ENCODE measurements at regions not wholly inside any gene's neighbourhood (a gene's known extent, or its start where the extent isn't known, plus 50 kb on each side); places are given as distances from the start of the nearest gene placed in this dataset.

- no peak for DNase-seq
These were observed 183.4 kb downstream of the SH2D1A start for GRCh38 chrX:124529786-124530185.

- DNase-seq: peak; percentile 16
These were observed 184.4 kb downstream of the SH2D1A start for GRCh38 chrX:124530803-124531202.

GRCh38 chrX:124534536-124534935 is 188.2 kb downstream of the SH2D1A start:
- DNase-seq: no peak

- DNase-seq: no peak
These were observed 194.1 kb downstream of the SH2D1A start for GRCh38 chrX:124540474-124540873.

- DNase-seq: no peak
These were observed 202.2 kb downstream of the SH2D1A start for GRCh38 chrX:124548571-124548970.

- DNase-seq: no peak
These were observed 208.8 kb downstream of the SH2D1A start for GRCh38 chrX:124555036-124555595.

- DNase-seq: no peak
These were observed 211.6 kb downstream of the SH2D1A start for GRCh38 chrX:124557976-124558375.

- no peak for DNase-seq
These were observed 227.1 kb downstream of the SH2D1A start for GRCh38 chrX:124573468-124573867.

- no peak for DNase-seq
These were observed 246.4 kb downstream of the SH2D1A start for GRCh38 chrX:124592744-124593143.

- no peak for DNase-seq
These were observed 247.8 kb downstream of the SH2D1A start for GRCh38 chrX:124594017-124594651.

GRCh38 chrX:124605511-124605910 is 259.1 kb downstream of the SH2D1A start:
- no peak for DNase-seq

- DNase-seq: no peak
These were observed 260.4 kb downstream of the SH2D1A start for GRCh38 chrX:124606724-124607123.

GRCh38 chrX:124619710-124620109 is 273.3 kb downstream of the SH2D1A start:
- DNase-seq: no peak

- DNase-seq: no peak
These were observed 288.0 kb downstream of the SH2D1A start for GRCh38 chrX:124634363-124634762.

- no peak for DNase-seq
These were observed 295.6 kb downstream of the SH2D1A start for GRCh38 chrX:124641737-124642491.

- DNase-seq: no peak
These were observed 300.0 kb downstream of the SH2D1A start for GRCh38 chrX:124646403-124646802.

GRCh38 chrX:124651031-124651430 is 304.7 kb downstream of the SH2D1A start:
- DNase-seq: no peak

- DNase-seq: no peak
These were observed 319.4 kb downstream of the SH2D1A start for GRCh38 chrX:124665621-124666400.

- DNase-seq: no peak
These were observed 332.8 kb downstream of the SH2D1A start for GRCh38 chrX:124679199-124679598.

- no peak for DNase-seq
These were observed 333.9 kb downstream of the SH2D1A start for GRCh38 chrX:124680287-124680686.

- DNase-seq: no peak
These were observed 344.1 kb downstream of the SH2D1A start for GRCh38 chrX:124690495-124690894.

- DNase-seq: no peak
These were observed 353.5 kb downstream of the SH2D1A start for GRCh38 chrX:124699876-124700275.

GRCh38 chrX:124717537-124717936 is 371.2 kb downstream of the SH2D1A start:
- no peak for DNase-seq

Data from right hindlimb (tissue), 1 donor.